Neural progenitor cell (in vitro differentiated cells): ENCODE measurements at regions not wholly inside any gene's neighbourhood (a gene's known extent, or its start where the extent isn't known, plus 50 kb on each side); places are given as distances from the start of the nearest gene placed in this dataset.

Experiments used
- DNase-seq: peaks from one replicate; pipeline ENCODE4 v3.0.0-alpha.2; 2016; ENCODE audit warnings: low spot score
- H2AFZ ChIP-seq: fragments of 200-600 bp; sonication (generic); replicated peaks from 2 replicates; pipeline ENCODE4 v1.6.1; 2016; ENCODE audit warnings: antibody characterized with exemption
- H3F3A ChIP-seq: fragments of 200-600 bp; sonication (generic); 2 replicates; pipeline ENCODE4 v1.6.1; 2016; ENCODE audit warnings: antibody characterized with exemption, low read depth
- H3K27ac ChIP-seq: fragments of 200-600 bp; sonication (generic); 2 replicates; pipeline ENCODE4 v1.5.1; 2016; ENCODE audit warnings: mild to moderate bottlenecking
- H3K27me3 ChIP-seq: fragments of 200-600 bp; sonication (generic); 2 replicates; pipeline ENCODE4 v1.6.1; 2016; ENCODE audit warnings: mild to moderate bottlenecking, moderate library complexity
- H3K36me3 ChIP-seq: fragments of 200-600 bp; sonication (generic); 2 replicates; pipeline ENCODE4 v1.5.1; 2016
- H3K4me1 ChIP-seq: fragments of 200-600 bp; sonication (generic); 2 replicates; pipeline ENCODE4 v1.6.1; 2016; ENCODE audit warnings: mixed run types
- H3K4me2 ChIP-seq: fragments of 200-600 bp; sonication (generic); 2 replicates; pipeline ENCODE4 v1.6.1; 2016
- H3K4me3 ChIP-seq: fragments of 200-600 bp; sonication (generic); 2 replicates; pipeline ENCODE4 v1.5.1; 2016
- H3K79me2 ChIP-seq: fragments of 200-600 bp; sonication (generic); 2 replicates; pipeline ENCODE4 v1.6.1; 2016; ENCODE audit warnings: low read depth
- H3K9ac ChIP-seq: fragments of 200-600 bp; sonication (generic); 2 replicates; pipeline ENCODE4 v1.6.1; 2016
- H3K9me3 ChIP-seq: fragments of 200-600 bp; sonication (generic); 2 replicates; pipeline ENCODE4 v1.5.1; 2016; ENCODE audit warnings: low read depth
- H4K20me1 ChIP-seq: fragments of 200-600 bp; sonication (generic); 2 replicates; pipeline ENCODE4 v1.6.1; 2016; ENCODE audit warnings: low read depth
- H3K27ac Mint-ChIP-seq: 3 replicates; pipeline ENCODE4 v1.8.0; 2021; ENCODE audit warnings: mixed read lengths
- H3K27me3 Mint-ChIP-seq: 2 replicates; pipeline ENCODE4 v1.8.0; 2022; ENCODE audit warnings: low read depth, mild to moderate bottlenecking, inconsistent platforms, moderate library complexity, mixed read lengths; ENCODE audit not compliant: insufficient read depth
- H3K36me3 Mint-ChIP-seq: 3 replicates; pipeline ENCODE4 v1.8.0; 2021; ENCODE audit warnings: mixed read lengths
- H3K4me1 Mint-ChIP-seq: 3 replicates; pipeline ENCODE4 v1.8.0; 2021; ENCODE audit warnings: mixed read lengths
- H3K4me3 Mint-ChIP-seq: 3 replicates; pipeline ENCODE4 v1.8.0; 2021; ENCODE audit warnings: mild to moderate bottlenecking, moderate library complexity, mixed read lengths
- H3K9me3 Mint-ChIP-seq: 3 replicates; pipeline ENCODE4 v1.8.0; 2020; ENCODE audit warnings: mixed read lengths
- CTCF ChIP-seq: fragments of 200-600 bp; sonication (generic); IDR thresholded peaks from 2 replicates; pipeline ENCODE4 v1.5.1; 2017; ENCODE audit warnings: antibody characterized with exemption, mild to moderate bottlenecking
- EZH2 ChIP-seq: fragments of 200-600 bp; sonication (generic); IDR thresholded peaks from 2 replicates; pipeline ENCODE4 v1.6.1; 2017; ENCODE audit warnings: antibody characterized with exemption, mild to moderate bottlenecking, moderate library complexity
- EZH2phosphoT487 ChIP-seq: fragments of 200-600 bp; sonication (generic); IDR thresholded peaks from 2 replicates; pipeline ENCODE4 v1.6.1; 2017; ENCODE audit warnings: antibody characterized with exemption

GRCh38 chr17:17421346-17422216, 55.2 kb upstream of the MED9 start:
- peaks cover 5% of the 10 kb centered on the region for H3K27me3 Mint-ChIP-seq
- H3K27ac ChIP-seq: no peak overlapping the region
- no peak overlapping the region for H3K4me3 Mint-ChIP-seq
- H3K79me2 ChIP-seq: no peaks in the 10 kb centered on the region
- no peaks in the 10 kb centered on the region for H3K4me1 Mint-ChIP-seq
- no peak overlapping the region for H2AFZ ChIP-seq
- DNase-seq: no peak
- TF ChIP-seq EZH2: no peak
- TF ChIP-seq CTCF: no peak
- TF ChIP-seq EZH2phosphoT487: no peak
- no peak overlapping the region for H3K27ac Mint-ChIP-seq
- H3K9me3 ChIP-seq: no peaks in the 10 kb centered on the region
- H3K36me3 ChIP-seq: no peaks in the 10 kb centered on the region
- H3K36me3 Mint-ChIP-seq: no peaks in the 10 kb centered on the region
- H3K9ac ChIP-seq: no peak overlapping the region
- no peaks in the 10 kb centered on the region for H4K20me1 ChIP-seq
- no peaks in the 10 kb centered on the region for H3F3A ChIP-seq
- no peak overlapping the region for H3K4me2 ChIP-seq
- no peaks in the 10 kb centered on the region for H3K4me1 ChIP-seq
- H3K4me3 ChIP-seq: no peak overlapping the region
- no peaks in the 10 kb centered on the region for H3K27me3 ChIP-seq
- peaks cover 12% of the 10 kb centered on the region for H3K9me3 Mint-ChIP-seq

- no peaks in the 10 kb centered on the region for H3F3A ChIP-seq
- Mint-ChIP-seq H3K27ac (no peak overlapping the region), H3K27me3 (peaks cover 5% of the 10 kb centered on the region), H3K36me3 (no peaks in the 10 kb centered on the region), H3K4me3 (no peak overlapping the region), H3K4me1 (no peaks in the 10 kb centered on the region), H3K9me3 (peaks cover 12% of the 10 kb centered on the region)
- no peaks in the 10 kb centered on the region for H4K20me1 ChIP-seq
- TF ChIP-seq EZH2phosphoT487 (no peak), EZH2 (no peak), CTCF (no peak)
- H2AFZ ChIP-seq: no peak overlapping the region
- no peaks in the 10 kb centered on the region for H3K9me3 ChIP-seq
- no peak overlapping the region for H3K4me2 ChIP-seq
- H3K4me3 ChIP-seq: no peak overlapping the region
- no peaks in the 10 kb centered on the region for H3K27me3 ChIP-seq
- DNase-seq: no peak
- H3K27ac ChIP-seq: no peak overlapping the region
- no peaks in the 10 kb centered on the region for H3K4me1 ChIP-seq
- no peak overlapping the region for H3K9ac ChIP-seq
- no peaks in the 10 kb centered on the region for H3K79me2 ChIP-seq
- H3K36me3 ChIP-seq: no peaks in the 10 kb centered on the region
Observed at GRCh38 chr17:17422217-17422610, 54.6 kb upstream of the MED9 start.

- Histone ChIP-seq H3K9me3 (no peaks in the 10 kb centered on the region), H3K27me3 (no peaks in the 10 kb centered on the region), H4K20me1 (no peaks in the 10 kb centered on the region), H3K27ac (no peak overlapping the region), H3F3A (no peaks in the 10 kb centered on the region), H3K79me2 (no peaks in the 10 kb centered on the region), H3K4me1 (no peaks in the 10 kb centered on the region), H3K36me3 (no peaks in the 10 kb centered on the region), H2AFZ (no peak overlapping the region), H3K4me2 (no peak overlapping the region), H3K4me3 (no peak overlapping the region), H3K9ac (no peak overlapping the region)
- no peak for DNase-seq
- Mint-ChIP-seq H3K9me3 (peaks cover 12% of the 10 kb centered on the region), H3K27ac (no peak overlapping the region), H3K27me3 (peaks cover 5% of the 10 kb centered on the region), H3K4me1 (no peaks in the 10 kb centered on the region), H3K36me3 (no peaks in the 10 kb centered on the region), H3K4me3 (no peak overlapping the region)
- TF ChIP-seq EZH2phosphoT487: no peak
- TF ChIP-seq CTCF: no peak
- no peak for TF ChIP-seq EZH2
Observed at GRCh38 chr17:17422641-17423040, 54.2 kb upstream of the MED9 start.
